ENCODE measurements at regions not wholly inside any gene's neighbourhood (a gene's known extent, or its start where the extent isn't known, plus 50 kb on each side); places are given as distances from the start of the nearest gene placed in this dataset.

DNA sequence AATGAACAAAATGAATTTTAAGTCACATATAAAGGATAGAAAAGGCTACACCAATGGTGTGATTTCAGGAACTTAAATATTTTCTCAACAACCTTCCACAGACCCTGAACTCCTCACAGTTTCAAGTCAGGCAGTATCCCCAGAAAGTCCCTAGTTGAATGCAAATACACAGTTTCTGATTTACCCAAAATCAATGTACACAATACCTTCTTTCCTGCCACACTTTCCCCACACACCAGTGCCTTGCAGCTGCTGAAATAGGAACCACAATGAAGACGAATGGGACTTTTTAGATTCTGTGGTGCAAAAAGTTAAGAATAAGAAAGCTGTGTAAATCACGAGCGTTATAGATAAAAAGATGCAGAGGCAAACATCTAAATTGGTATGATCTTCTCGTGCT, 552.4 kb upstream of the MEF2C start:
- Histone ChIP-seq H3K9me3 (ENCODE audit: control insufficient read depth in 2 of 3, insufficient read depth in 1 of 3, low read length in 3 of 3) (no peaks in the 10 kb centered on the region), H3K4me3 (ENCODE audit: low read length in 3 of 3) (no peak overlapping the region), H3K27ac (ENCODE audit: low read depth in 2 of 2, low read length in 2 of 2) (no peak overlapping the region), H3K4me1 (ENCODE audit: control insufficient read depth in 2 of 3, insufficient read depth in 2 of 3, low read depth in 1 of 3, low read length in 3 of 3) (no peaks in the 10 kb centered on the region), H3K27me3 (ENCODE audit: control insufficient read depth, insufficient read depth, low read length) (no peaks in the 10 kb centered on the region), H3K36me3 (ENCODE audit: control insufficient read depth in 2 of 3, insufficient read depth in 3 of 3, low read length in 3 of 3) (no peaks in the 10 kb centered on the region), H3K9ac (ENCODE audit: low read length in 3 of 3) (no peak overlapping the region)
- no peak for FAIRE-seq
- TF ChIP-seq, protein P1, sequence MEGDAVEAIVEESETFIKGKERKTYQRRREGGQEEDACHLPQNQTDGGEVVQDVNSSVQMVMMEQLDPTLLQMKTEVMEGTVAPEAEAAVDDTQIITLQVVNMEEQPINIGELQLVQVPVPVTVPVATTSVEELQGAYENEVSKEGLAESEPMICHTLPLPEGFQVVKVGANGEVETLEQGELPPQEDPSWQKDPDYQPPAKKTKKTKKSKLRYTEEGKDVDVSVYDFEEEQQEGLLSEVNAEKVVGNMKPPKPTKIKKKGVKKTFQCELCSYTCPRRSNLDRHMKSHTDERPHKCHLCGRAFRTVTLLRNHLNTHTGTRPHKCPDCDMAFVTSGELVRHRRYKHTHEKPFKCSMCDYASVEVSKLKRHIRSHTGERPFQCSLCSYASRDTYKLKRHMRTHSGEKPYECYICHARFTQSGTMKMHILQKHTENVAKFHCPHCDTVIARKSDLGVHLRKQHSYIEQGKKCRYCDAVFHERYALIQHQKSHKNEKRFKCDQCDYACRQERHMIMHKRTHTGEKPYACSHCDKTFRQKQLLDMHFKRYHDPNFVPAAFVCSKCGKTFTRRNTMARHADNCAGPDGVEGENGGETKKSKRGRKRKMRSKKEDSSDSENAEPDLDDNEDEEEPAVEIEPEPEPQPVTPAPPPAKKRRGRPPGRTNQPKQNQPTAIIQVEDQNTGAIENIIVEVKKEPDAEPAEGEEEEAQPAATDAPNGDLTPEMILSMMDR (IDR thresholded peaks at IDR 0.05; ENCODE audit: borderline replicate concordance, extremely low read depth, insufficient read depth) = no peak
- intact Hi-C loops (cut with DNase I) = no loop called here
- no peak for DNase-seq

DNA sequence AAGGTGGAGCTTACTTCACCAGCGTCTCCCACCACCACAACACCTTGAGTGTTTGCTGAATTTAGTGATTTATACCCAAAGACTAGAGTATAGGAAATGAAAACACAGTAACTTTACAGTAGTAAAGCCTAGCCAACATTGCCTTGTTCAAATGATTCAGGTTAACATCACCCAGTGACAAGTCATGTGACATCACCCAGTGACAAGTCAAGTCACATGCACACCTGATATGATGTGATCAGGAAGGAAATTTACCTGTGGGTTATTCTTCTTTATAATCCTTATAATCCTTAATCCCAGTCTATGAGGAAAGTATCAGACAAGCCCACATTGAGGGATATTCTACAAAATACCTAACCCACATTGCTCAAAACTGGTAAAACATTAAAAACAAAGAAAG, 545.6 kb upstream of the MEF2C start:
- no peaks in the 10 kb centered on the region for H3K9me3 ChIP-seq (ENCODE audit: control insufficient read depth in 2 of 3, insufficient read depth in 1 of 3, low read length in 3 of 3)
- intact Hi-C loops (cut with DNase I) = no loop called here
- H3K4me1 ChIP-seq (ENCODE audit: control insufficient read depth in 2 of 3, insufficient read depth in 2 of 3, low read depth in 1 of 3, low read length in 3 of 3) = no peaks in the 10 kb centered on the region
- H3K27me3 ChIP-seq (ENCODE audit: control insufficient read depth, insufficient read depth, low read length) = no peaks in the 10 kb centered on the region
- H3K36me3 ChIP-seq (ENCODE audit: control insufficient read depth in 2 of 3, insufficient read depth in 3 of 3, low read length in 3 of 3) = no peaks in the 10 kb centered on the region
- no peak overlapping the region for H3K9ac ChIP-seq (ENCODE audit: low read length in 3 of 3)
- H3K27ac ChIP-seq (ENCODE audit: low read depth in 2 of 2, low read length in 2 of 2) = no peak overlapping the region
- DNase-seq (no peak), FAIRE-seq (no peak)
- H3K4me3 ChIP-seq (ENCODE audit: low read length in 3 of 3) = no peak overlapping the region
- TF ChIP-seq, protein P1 (IDR thresholded peaks at IDR 0.05; ENCODE audit: borderline replicate concordance, extremely low read depth, insufficient read depth) = no peak

DNA sequence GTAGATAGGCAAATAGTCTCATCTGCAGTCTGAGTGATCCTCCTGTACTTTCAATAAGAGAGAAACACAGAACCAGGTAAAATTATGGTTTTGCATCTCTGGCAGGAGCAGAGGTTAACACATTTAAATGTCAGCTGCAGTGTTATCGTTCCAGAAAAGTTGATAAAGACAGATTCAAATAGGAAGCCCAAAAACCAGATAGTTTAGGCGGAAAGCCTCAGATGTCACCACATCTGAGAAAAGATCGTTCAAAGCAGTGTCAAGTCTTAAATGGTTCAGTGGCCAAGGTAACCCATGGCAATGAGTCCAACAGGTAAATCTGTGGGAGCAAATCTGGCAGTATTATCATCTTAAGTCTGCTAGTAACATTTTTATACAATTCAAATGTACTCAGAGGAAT, 542.1 kb upstream of the MEF2C start:
- Histone ChIP-seq H3K27me3 (ENCODE audit: control insufficient read depth, insufficient read depth, low read length) (no peaks in the 10 kb centered on the region), H3K36me3 (ENCODE audit: control insufficient read depth in 2 of 3, insufficient read depth in 3 of 3, low read length in 3 of 3) (no peaks in the 10 kb centered on the region), H3K27ac (ENCODE audit: low read depth in 2 of 2, low read length in 2 of 2) (no peak overlapping the region), H3K4me3 (ENCODE audit: low read length in 3 of 3) (no peak overlapping the region), H3K9ac (ENCODE audit: low read length in 3 of 3) (no peak overlapping the region), H3K4me1 (ENCODE audit: control insufficient read depth in 2 of 3, insufficient read depth in 2 of 3, low read depth in 1 of 3, low read length in 3 of 3) (no peaks in the 10 kb centered on the region), H3K9me3 (ENCODE audit: control insufficient read depth in 2 of 3, insufficient read depth in 1 of 3, low read length in 3 of 3) (no peaks in the 10 kb centered on the region)
- DNase-seq = no peak
- FAIRE-seq = no peak
- intact Hi-C loops (cut with DNase I) = no loop called here
- TF ChIP-seq, protein P1 (IDR thresholded peaks at IDR 0.05; ENCODE audit: borderline replicate concordance, extremely low read depth, insufficient read depth) = no peak

DNA sequence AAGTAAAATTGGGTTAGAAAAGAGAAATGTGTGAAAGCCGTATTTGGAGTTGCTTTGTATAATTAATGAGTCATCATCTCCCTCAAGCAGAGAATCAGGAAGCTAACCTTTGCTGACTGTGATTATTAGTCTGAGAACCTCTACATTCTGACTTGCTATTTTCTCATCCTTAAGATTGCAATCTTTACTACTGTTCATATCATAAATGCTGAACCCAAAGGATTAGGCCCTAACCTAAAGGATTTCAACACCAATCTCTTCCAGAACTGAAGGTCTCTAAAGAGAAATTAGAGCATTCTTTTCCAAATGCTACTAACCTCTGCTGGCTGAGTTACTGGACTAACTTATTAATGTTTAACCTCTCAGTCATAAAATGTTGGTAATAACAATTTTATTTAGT, 538.1 kb upstream of the MEF2C start:
- no peaks in the 10 kb centered on the region for H3K27me3 ChIP-seq (ENCODE audit: control insufficient read depth, insufficient read depth, low read length)
- no peak overlapping the region for H3K9ac ChIP-seq (ENCODE audit: low read length in 3 of 3)
- FAIRE-seq (no peak), DNase-seq (no peak)
- H3K36me3 ChIP-seq (ENCODE audit: control insufficient read depth in 2 of 3, insufficient read depth in 3 of 3, low read length in 3 of 3) = no peaks in the 10 kb centered on the region
- no peaks in the 10 kb centered on the region for H3K4me1 ChIP-seq (ENCODE audit: control insufficient read depth in 2 of 3, insufficient read depth in 2 of 3, low read depth in 1 of 3, low read length in 3 of 3)
- no peaks in the 10 kb centered on the region for H3K9me3 ChIP-seq (ENCODE audit: control insufficient read depth in 2 of 3, insufficient read depth in 1 of 3, low read length in 3 of 3)
- no peak overlapping the region for H3K4me3 ChIP-seq (ENCODE audit: low read length in 3 of 3)
- intact Hi-C loops (cut with DNase I) = no loop called here
- TF ChIP-seq, protein P1 (IDR thresholded peaks at IDR 0.05; ENCODE audit: borderline replicate concordance, extremely low read depth, insufficient read depth) = no peak
- no peak overlapping the region for H3K27ac ChIP-seq (ENCODE audit: low read depth in 2 of 2, low read length in 2 of 2)
